Heart right ventricle (tissue), 16 donors: ENCODE measurements at regions not wholly inside any gene's neighbourhood (a gene's known extent, or its start where the extent isn't known, plus 50 kb on each side); places are given as distances from the start of the nearest gene placed in this dataset.
A peak's percentile ranks its signal among the peaks of the same experiment; 100 is the strongest.

ENCODE experiments used
- ATAC-seq, 8 donors: fragments of 200-7000 bp; cut with Tn5 transposase; one replicate each; pipeline ENCODE4 v1.9.1; 2020; ENCODE audit warnings: mild to moderate bottlenecking in 8 of 8, moderate library complexity in 8 of 8, moderate number of reproducible peaks in 1 of 8
- DNase-seq, 2 donors: peaks; one replicate each; pipeline ENCODE4 v3.0.0-alpha.2; 2020
- H3K27ac ChIP-seq, 10 donors: fragments of 200-600 bp; sonication (generic) in 2 of 10; one replicate each; pipeline versions ENCODE4 v1.5.0 to v1.8.0; 2020 to 2022; ENCODE audit warnings: mild to moderate bottlenecking in 3 of 10
- H3K27me3 ChIP-seq, 7 donors: fragments of 200-600 bp; one replicate each; pipeline ENCODE4 v1.8.0; 2021 to 2022; ENCODE audit warnings: mild to moderate bottlenecking in 2 of 7
- H3K36me3 ChIP-seq, 9 donors: fragments of 200-600 bp; sonication (generic) in 1 of 9; one replicate each; pipeline versions ENCODE4 v1.5.0 to v1.8.0; 2020 to 2022; ENCODE audit warnings: mild to moderate bottlenecking in 2 of 9
- H3K4me1 ChIP-seq, 9 donors: fragments of 200-600 bp; sonication (generic) in 1 of 9; one replicate each; pipeline versions ENCODE4 v1.5.0 to v1.8.0; 2020 to 2022; ENCODE audit warnings: mild to moderate bottlenecking in 4 of 9
- H3K4me3 ChIP-seq, 10 donors: fragments of 200-600 bp; sonication (generic) in 2 of 10; one replicate each; pipeline versions ENCODE4 v1.5.0 to v1.8.0; 2020 to 2022; ENCODE audit warnings: mild to moderate bottlenecking in 7 of 10, moderate library complexity in 2 of 10
- H3K9me3 ChIP-seq, 11 donors: fragments of 200-600 bp in 10 of 11; sonication (generic) in 2 of 11; one replicate each; pipeline versions ENCODE4 v1.5.0 to v1.8.0; 2013 to 2022; ENCODE audit warnings: mild to moderate bottlenecking in 2 of 11, control low read depth in 1 of 11, moderate library complexity in 1 of 11
- WGBS, 2 donors: extraction: QIAGEN DNeasy Blood & Tissue Kit; methylation state at CpG; one replicate each; pipeline ENCODE4 v1.1.7; 2013; ENCODE audit warnings: inconsistent platforms in 1 of 2; 5-methylcytosine and 5-hydroxymethylcytosine counted together
- intact Hi-C, 10 donors: fragments of 100-400 bp; cut with DNase I; formaldehyde crosslinking; loops; one replicate each; pipeline versions ENCODE4 v1.11.1 to v1.14.2; 2022
- TF ChIP-seq, protein P1 (sequence below), 9 donors: fragments of 200-600 bp; sonication (generic) in 2 of 9; IDR thresholded peaks; one replicate each; pipeline versions ENCODE4 v1.5.0 to v1.8.0; 2021 to 2022; ENCODE audit warnings: antibody characterized with exemption in 9 of 9, mild to moderate bottlenecking in 5 of 9, moderate library complexity in 1 of 9
- donor health status: Arrhythmogenic right ventricular cardiomyopathy.
- donor health status: ischemic (EF 13 %, LVEDD 7.1; RV severe dilation, severe dysfunction).
- donor health status: healthy with polysubstance abuse.
- donor health status: DM: no; HTN: yes; CAD: no.
- donor health status: DM: no; HTN: no; CAD: no.
- donor health status: ischemic (EF 25% LVEDD 6.9; RV normal size, moderate dysfunction).
- donor health status: ischemic (EF 25% LVEDD 5.7; RV mildly dilated, moderate dysfunction).
- donor health status: healthy.
- donor health status: DM: yes; HTN: yes; CAD: no.
- donor health status: Ischemic cardiomyopathy.
- donor health status: ischemic (EF 35%, LVEDD 5.7; RV mildly dilated, moderate dysfunction).
- donor health status: nonischemic (EF 11% LVEDD 7.7; RV severe dilation, severe dysfunction).
- donor health status: DM: yes; HTN: yes; CAD: no.
- donor health status: PGD.
- donor health status: ischemic (EF 29% LVEDD 5.4; RV normal size, mild dysfunction).
- donor health status: nonischemic (EF 23%, LVEDD 6.1; RV moderate dilation, normal function).

DNA sequence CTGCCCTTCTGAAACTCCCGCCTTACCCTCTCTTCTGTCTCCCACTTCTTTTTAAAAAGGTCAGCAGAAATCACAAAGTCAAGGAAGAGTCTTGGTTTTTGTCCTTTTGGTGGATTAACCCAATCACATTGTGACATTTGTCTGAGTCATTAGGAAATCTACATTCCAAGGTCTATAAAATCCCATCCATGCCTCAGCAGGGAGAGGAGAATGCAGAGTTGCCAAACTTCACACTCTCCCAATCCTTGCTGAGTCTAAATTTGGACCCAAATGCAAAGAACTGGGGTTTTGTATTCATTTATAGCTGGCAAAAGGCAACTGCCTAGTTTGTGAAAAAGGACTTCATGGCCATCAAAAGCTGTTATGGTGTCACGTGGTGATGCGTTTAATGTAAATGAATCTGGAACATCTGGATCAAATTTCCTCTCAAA, 67.9 kb downstream of the TMEM30B start:
- TF ChIP-seq, protein P1, sequence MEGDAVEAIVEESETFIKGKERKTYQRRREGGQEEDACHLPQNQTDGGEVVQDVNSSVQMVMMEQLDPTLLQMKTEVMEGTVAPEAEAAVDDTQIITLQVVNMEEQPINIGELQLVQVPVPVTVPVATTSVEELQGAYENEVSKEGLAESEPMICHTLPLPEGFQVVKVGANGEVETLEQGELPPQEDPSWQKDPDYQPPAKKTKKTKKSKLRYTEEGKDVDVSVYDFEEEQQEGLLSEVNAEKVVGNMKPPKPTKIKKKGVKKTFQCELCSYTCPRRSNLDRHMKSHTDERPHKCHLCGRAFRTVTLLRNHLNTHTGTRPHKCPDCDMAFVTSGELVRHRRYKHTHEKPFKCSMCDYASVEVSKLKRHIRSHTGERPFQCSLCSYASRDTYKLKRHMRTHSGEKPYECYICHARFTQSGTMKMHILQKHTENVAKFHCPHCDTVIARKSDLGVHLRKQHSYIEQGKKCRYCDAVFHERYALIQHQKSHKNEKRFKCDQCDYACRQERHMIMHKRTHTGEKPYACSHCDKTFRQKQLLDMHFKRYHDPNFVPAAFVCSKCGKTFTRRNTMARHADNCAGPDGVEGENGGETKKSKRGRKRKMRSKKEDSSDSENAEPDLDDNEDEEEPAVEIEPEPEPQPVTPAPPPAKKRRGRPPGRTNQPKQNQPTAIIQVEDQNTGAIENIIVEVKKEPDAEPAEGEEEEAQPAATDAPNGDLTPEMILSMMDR (IDR thresholded peaks at IDR 0.05): no peak
- Histone ChIP-seq H3K4me3 (no peak overlapping the region), H3K27ac (no peak overlapping the region), H3K36me3 (no peaks in the 10 kb centered on the region), H3K9me3 (no peaks in the 10 kb centered on the region), H3K4me1 (peaks cover 0 to 10% (median 3%) of the 10 kb centered on the region in 9 donors), H3K27me3 (peaks cover 0 to 12% (median 0%) of the 10 kb centered on the region in 7 donors)
- ATAC-seq (peak in 1 of 8 donors; percentile 52), DNase-seq (no peak)
- 77 to 79% methylated on average over 3 of the region's 3 CpGs for WGBS, 2 donors
- intact Hi-C loops: no loop called here

GRCh38 chr14:61212546-61212945, 68.6 kb downstream of the TMEM30B start:
- Histone ChIP-seq H3K27ac (no peak overlapping the region), H3K27me3 (peaks cover 0 to 8% (median 0%) of the 10 kb centered on the region in 7 donors), H3K4me1 (peaks cover 0 to 4% (median 0%) of the 10 kb centered on the region in 9 donors), H3K9me3 (no peaks in the 10 kb centered on the region), H3K4me3 (no peak overlapping the region), H3K36me3 (no peaks in the 10 kb centered on the region)
- DNase-seq (no peak), ATAC-seq (no peak)
- 77 to 90% methylated on average over 1 of the region's 1 CpG for WGBS, 2 donors
- TF ChIP-seq, protein P1 (IDR thresholded peaks at IDR 0.05): no peak
- intact Hi-C loops: no loop called here

DNA sequence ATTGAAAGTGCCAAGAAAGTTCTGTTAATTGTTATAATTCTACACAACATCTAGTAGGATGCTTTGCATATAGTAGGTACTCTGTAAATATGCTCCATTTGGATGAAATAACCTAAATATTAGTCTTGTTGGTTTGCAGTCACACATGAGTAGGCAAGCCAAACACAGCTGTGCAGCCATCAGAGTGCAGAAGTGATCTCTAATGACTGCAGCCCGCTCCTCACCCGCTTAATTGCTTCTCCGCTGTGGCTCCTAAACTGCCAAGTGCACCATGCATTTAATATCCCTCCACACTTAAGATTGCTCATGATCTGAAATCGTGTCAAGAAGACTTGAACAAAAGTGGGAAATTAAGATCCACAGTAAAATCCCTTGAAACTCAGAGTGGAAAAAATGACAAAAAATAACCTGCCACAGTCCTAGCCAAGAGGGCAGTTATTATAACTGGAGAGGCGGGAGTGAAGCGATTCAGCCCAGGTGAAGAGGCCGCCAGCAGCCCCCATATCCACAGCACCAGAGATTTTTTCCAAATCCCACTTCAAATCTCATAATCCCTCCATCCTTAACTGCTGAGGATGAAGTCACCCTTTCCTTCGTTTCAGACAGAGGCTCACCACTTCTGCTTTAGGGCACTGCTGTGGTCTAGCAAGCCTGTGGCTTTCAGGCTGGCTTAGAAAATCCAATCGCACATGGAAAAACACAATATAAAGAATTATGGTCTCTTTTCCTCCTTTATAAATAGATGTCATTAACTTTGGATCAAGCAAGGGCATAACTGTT, 69.5 kb downstream of the TMEM30B start:
- TF ChIP-seq, protein P1 (IDR thresholded peaks at IDR 0.05): no peak
- DNase-seq (no peak), ATAC-seq (no peak)
- Histone ChIP-seq H3K4me1 (no peaks in the 10 kb centered on the region), H3K9me3 (no peaks in the 10 kb centered on the region), H3K4me3 (no peak overlapping the region), H3K27ac (no peak overlapping the region), H3K27me3 (peaks cover 0 to 4% (median 0%) of the 10 kb centered on the region in 7 donors), H3K36me3 (no peaks in the 10 kb centered on the region)
- WGBS, 2 donors: 87% methylated on average over 9 of the region's 9 CpGs
- intact Hi-C loops: no loop called here

DNA sequence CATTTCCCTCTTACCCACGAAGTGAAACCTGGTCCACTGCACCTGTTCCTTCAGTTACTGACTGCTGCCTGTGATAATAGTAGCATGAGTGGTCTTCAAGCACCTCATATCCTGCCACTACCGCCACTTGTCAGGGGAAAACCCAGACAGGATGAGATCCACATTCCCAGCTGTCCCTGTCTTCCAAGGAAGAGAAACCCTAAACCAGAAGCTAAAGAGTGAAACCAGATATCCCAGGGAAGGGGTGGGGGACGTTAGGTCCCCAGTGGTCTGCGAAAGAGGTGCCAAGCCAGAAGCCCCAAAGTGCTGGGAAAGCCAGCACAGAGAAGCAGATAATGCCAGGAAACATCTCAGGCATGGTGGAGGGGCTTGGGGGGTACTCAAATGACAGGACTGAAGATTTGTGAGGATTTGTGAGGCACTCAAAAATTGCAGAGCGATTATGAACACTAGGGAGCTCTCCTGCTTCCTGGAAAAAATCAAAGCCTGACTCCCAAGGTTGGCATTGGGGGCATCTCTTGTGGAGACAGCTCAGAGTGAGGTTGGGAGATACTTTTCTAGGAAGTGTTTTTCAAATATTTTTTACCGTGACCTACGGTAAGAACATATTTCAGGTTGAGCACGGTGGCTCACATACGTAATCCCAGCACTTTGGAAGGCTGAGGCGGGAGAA, 77.9 kb downstream of the TMEM30B start:
- no peak overlapping the region for H3K27ac ChIP-seq
- no peaks in the 10 kb centered on the region for H3K36me3 ChIP-seq
- TF ChIP-seq, protein P1 (IDR thresholded peaks at IDR 0.05): no peak
- peaks cover 0 to 36% (median 7%) of the 10 kb centered on the region in 7 donors for H3K27me3 ChIP-seq
- no peak overlapping the region for H3K4me3 ChIP-seq
- 61 to 65% methylated on average over 10 of the region's 10 CpGs for WGBS, 2 donors
- ATAC-seq (no peak), DNase-seq (no peak)
- intact Hi-C loops: no loop called here
- no peaks in the 10 kb centered on the region for H3K4me1 ChIP-seq
- no peaks in the 10 kb centered on the region for H3K9me3 ChIP-seq
